GM12865 (cell line): ENCODE measurements at regions not wholly inside any gene's neighbourhood (a gene's known extent, or its start where the extent isn't known, plus 50 kb on each side); places are given as distances from the start of the nearest gene placed in this dataset.

Experiments
- DNase-seq: peaks from one replicate; pipeline ENCODE4 v3.0.0; 2010; ENCODE audit warnings: low read depth
- H3K4me3 ChIP-seq: 2 replicates; pipeline ENCODE4 v1.5.1; 2011; ENCODE audit warnings: mild to moderate bottlenecking, low read depth, low read length, control low read depth
- TF ChIP-seq, protein P1 (sequence below): IDR thresholded peaks from 2 replicates; pipeline ENCODE4 v1.5.1; 2011; ENCODE audit warnings: low read length, control low read depth, low read depth, inconsistent platforms; ENCODE audit not compliant: insufficient read depth; ENCODE audit errors: missing control alignments

DNA sequence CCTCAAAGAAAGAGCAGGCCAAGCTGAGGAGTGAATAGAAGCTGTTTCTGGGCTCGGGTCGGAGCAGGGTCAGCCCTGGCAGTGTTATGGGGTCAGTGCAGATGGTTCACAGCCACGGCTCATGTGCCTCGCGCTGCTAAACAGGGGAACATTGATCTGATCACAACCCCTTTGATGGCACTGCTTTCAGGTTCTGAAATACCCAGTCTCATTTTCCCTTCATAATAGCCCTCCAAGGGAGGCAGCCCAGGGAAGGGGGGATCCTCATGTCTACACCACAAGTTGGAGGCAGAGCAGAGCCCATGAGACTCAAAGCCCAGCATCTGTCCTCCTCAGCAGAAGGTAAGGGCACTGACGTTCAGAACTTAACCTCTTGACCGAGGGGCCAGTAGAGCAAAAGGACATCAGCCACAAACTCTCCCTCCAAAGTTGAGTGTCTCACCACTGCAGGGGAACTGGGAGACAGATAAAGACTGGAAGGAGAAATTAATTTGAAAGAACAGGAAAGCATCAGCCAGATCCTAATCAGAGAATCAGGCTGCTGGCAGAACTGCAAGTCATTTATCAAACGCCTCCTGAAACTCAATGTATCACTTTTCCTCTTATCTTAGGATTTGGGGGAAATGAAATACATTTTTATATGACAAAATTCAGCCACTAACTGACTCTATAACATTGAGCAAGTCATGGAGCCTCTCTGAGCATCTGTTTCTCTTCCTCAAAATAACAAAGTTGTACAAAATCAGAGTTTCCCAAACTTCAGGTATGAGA lies 110.6 kb downstream of the SH3TC2 start:
- no peak overlapping the region for H3K4me3 ChIP-seq
- TF ChIP-seq, protein P1, sequence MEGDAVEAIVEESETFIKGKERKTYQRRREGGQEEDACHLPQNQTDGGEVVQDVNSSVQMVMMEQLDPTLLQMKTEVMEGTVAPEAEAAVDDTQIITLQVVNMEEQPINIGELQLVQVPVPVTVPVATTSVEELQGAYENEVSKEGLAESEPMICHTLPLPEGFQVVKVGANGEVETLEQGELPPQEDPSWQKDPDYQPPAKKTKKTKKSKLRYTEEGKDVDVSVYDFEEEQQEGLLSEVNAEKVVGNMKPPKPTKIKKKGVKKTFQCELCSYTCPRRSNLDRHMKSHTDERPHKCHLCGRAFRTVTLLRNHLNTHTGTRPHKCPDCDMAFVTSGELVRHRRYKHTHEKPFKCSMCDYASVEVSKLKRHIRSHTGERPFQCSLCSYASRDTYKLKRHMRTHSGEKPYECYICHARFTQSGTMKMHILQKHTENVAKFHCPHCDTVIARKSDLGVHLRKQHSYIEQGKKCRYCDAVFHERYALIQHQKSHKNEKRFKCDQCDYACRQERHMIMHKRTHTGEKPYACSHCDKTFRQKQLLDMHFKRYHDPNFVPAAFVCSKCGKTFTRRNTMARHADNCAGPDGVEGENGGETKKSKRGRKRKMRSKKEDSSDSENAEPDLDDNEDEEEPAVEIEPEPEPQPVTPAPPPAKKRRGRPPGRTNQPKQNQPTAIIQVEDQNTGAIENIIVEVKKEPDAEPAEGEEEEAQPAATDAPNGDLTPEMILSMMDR = no peak
- DNase-seq = no peak

DNA sequence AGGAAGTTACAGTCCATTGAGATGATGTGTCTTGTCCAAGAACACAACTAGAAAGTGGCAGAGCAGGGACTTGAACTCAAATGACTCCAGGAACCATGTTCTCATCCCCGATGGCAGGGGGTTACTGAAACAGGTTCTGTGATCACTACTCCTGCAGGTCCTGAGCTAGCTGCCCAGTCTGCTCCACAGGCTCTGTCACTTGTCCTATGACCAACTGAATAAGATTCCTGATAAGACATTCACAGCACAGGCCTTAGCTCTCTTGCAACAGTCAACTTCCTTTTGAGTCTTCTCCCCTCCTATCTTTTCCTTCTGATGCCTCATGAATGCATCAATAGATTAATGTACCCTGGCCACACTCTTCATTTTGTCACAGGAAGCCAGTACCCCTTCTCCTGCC lies 109.2 kb downstream of the SH3TC2 start:
- H3K4me3 ChIP-seq = no peak overlapping the region
- TF ChIP-seq, protein P1 = no peak
- no peak for DNase-seq
